ENCODE measurements at regions not wholly inside any gene's neighbourhood (a gene's known extent, or its start where the extent isn't known, plus 50 kb on each side); places are given as distances from the start of the nearest gene placed in this dataset.

GRCh38 chr6:4644996-4645395, 131.2 kb upstream of the CDYL start:
- 100% methylated on average over 2 of the region's 2 CpGs for WGBS (ENCODE audit: insufficient coverage)
- POLR2A ChIA-PET: no interaction called here
- no peaks in the 10 kb centered on the region for H3K36me3 ChIP-seq (ENCODE audit: control insufficient read depth in 4 of 4, insufficient read depth in 4 of 4, low read length in 3 of 4)
- CTCF ChIA-PET: no interaction called here
- H3K4me3 ChIP-seq (ENCODE audit: control insufficient read depth in 1 of 7, extremely low read depth in 1 of 7, insufficient read depth in 4 of 7, low read depth in 2 of 7, low read length in 6 of 7): no peak overlapping the region
- no peak overlapping the region for H3K27ac ChIP-seq (ENCODE audit: insufficient read depth in 1 of 2, low read depth in 1 of 2, low read length in 2 of 2, poor library complexity in 1 of 2, severe bottlenecking in 2 of 2)
- H3K4me1 ChIP-seq (ENCODE audit: control extremely low read depth in 1 of 4, control insufficient read depth in 4 of 4, insufficient read depth in 4 of 4, low read length in 3 of 4): peaks cover 0 to 9% (median 7%) of the 10 kb centered on the region in 4 experiments
- DNase-seq: no peak
- peaks cover 0 to 9% (median 0%) of the 10 kb centered on the region in 5 experiments for H3K9me3 ChIP-seq (ENCODE audit: control extremely low read depth in 1 of 5, control insufficient read depth in 4 of 5, insufficient read depth in 2 of 5, low read depth in 1 of 5, low read length in 4 of 5)
- peaks cover 0 to 3% (median 0%) of the 10 kb centered on the region in 5 experiments for H3K27me3 ChIP-seq (replicated peaks in 2 of 5; ENCODE audit: control insufficient read depth in 4 of 5, insufficient read depth in 5 of 5, low read length in 4 of 5)

- H3K36me3 ChIP-seq (ENCODE audit: control insufficient read depth in 4 of 4, insufficient read depth in 4 of 4, low read length in 3 of 4): no peaks in the 10 kb centered on the region
- no peaks in the 10 kb centered on the region for H3K27me3 ChIP-seq (replicated peaks in 2 of 5; ENCODE audit: control insufficient read depth in 4 of 5, insufficient read depth in 5 of 5, low read length in 4 of 5)
- no peak overlapping the region for H3K4me3 ChIP-seq (ENCODE audit: control insufficient read depth in 1 of 7, extremely low read depth in 1 of 7, insufficient read depth in 4 of 7, low read depth in 2 of 7, low read length in 6 of 7)
- POLR2A ChIA-PET: no interaction called here
- CTCF ChIA-PET: no interaction called here
- peaks cover 0 to 15% (median 0%) of the 10 kb centered on the region in 5 experiments for H3K9me3 ChIP-seq (ENCODE audit: control extremely low read depth in 1 of 5, control insufficient read depth in 4 of 5, insufficient read depth in 2 of 5, low read depth in 1 of 5, low read length in 4 of 5)
- peaks cover 0 to 2% (median 0%) of the 10 kb centered on the region in 4 experiments for H3K4me1 ChIP-seq (ENCODE audit: control extremely low read depth in 1 of 4, control insufficient read depth in 4 of 4, insufficient read depth in 4 of 4, low read length in 3 of 4)
- no peak for DNase-seq
- H3K27ac ChIP-seq (ENCODE audit: insufficient read depth in 1 of 2, low read depth in 1 of 2, low read length in 2 of 2, poor library complexity in 1 of 2, severe bottlenecking in 2 of 2): no peak overlapping the region
- WGBS (ENCODE audit: insufficient coverage): 100% methylated on average over 3 of the region's 3 CpGs
These were observed 134.7 kb upstream of the CDYL start for GRCh38 chr6:4641461-4641860.

GRCh38 chr6:4640139-4640538, 136.1 kb upstream of the CDYL start:
- WGBS (ENCODE audit: insufficient coverage): 62% methylated on average over 3 of the region's 4 CpGs
- H3K27me3 ChIP-seq (replicated peaks in 2 of 5; ENCODE audit: control insufficient read depth in 4 of 5, insufficient read depth in 5 of 5, low read length in 4 of 5): no peaks in the 10 kb centered on the region
- no peak overlapping the region for H3K27ac ChIP-seq (ENCODE audit: insufficient read depth in 1 of 2, low read depth in 1 of 2, low read length in 2 of 2, poor library complexity in 1 of 2, severe bottlenecking in 2 of 2)
- DNase-seq: no peak
- H3K4me3 ChIP-seq (ENCODE audit: control insufficient read depth in 1 of 7, extremely low read depth in 1 of 7, insufficient read depth in 4 of 7, low read depth in 2 of 7, low read length in 6 of 7): no peak overlapping the region
- ChIA-PET CTCF (no interaction called here), POLR2A (no interaction called here)
- H3K36me3 ChIP-seq (ENCODE audit: control insufficient read depth in 4 of 4, insufficient read depth in 4 of 4, low read length in 3 of 4): no peaks in the 10 kb centered on the region
- peaks cover 0 to 2% (median 0%) of the 10 kb centered on the region in 4 experiments for H3K4me1 ChIP-seq (ENCODE audit: control extremely low read depth in 1 of 4, control insufficient read depth in 4 of 4, insufficient read depth in 4 of 4, low read length in 3 of 4)
- H3K9me3 ChIP-seq (ENCODE audit: control extremely low read depth in 1 of 5, control insufficient read depth in 4 of 5, insufficient read depth in 2 of 5, low read depth in 1 of 5, low read length in 4 of 5): peaks cover 0 to 15% (median 0%) of the 10 kb centered on the region in 5 experiments

- H3K9me3 ChIP-seq (ENCODE audit: control extremely low read depth in 1 of 5, control insufficient read depth in 4 of 5, insufficient read depth in 2 of 5, low read depth in 1 of 5, low read length in 4 of 5): peaks cover 0 to 15% (median 0%) of the 10 kb centered on the region in 5 experiments
- no CpG with 5 or more reads among the region's 1 CpG for WGBS (ENCODE audit: insufficient coverage)
- no peak overlapping the region for H3K4me3 ChIP-seq (ENCODE audit: control insufficient read depth in 1 of 7, extremely low read depth in 1 of 7, insufficient read depth in 4 of 7, low read depth in 2 of 7, low read length in 6 of 7)
- ChIA-PET POLR2A (no interaction called here), CTCF (no interaction called here)
- no peak overlapping the region for H3K27ac ChIP-seq (ENCODE audit: insufficient read depth in 1 of 2, low read depth in 1 of 2, low read length in 2 of 2, poor library complexity in 1 of 2, severe bottlenecking in 2 of 2)
- H3K27me3 ChIP-seq (replicated peaks in 2 of 5; ENCODE audit: control insufficient read depth in 4 of 5, insufficient read depth in 5 of 5, low read length in 4 of 5): no peaks in the 10 kb centered on the region
- H3K36me3 ChIP-seq (ENCODE audit: control insufficient read depth in 4 of 4, insufficient read depth in 4 of 4, low read length in 3 of 4): no peaks in the 10 kb centered on the region
- H3K4me1 ChIP-seq (ENCODE audit: control extremely low read depth in 1 of 4, control insufficient read depth in 4 of 4, insufficient read depth in 4 of 4, low read length in 3 of 4): no peaks in the 10 kb centered on the region
- no peak for DNase-seq
These were observed 137.6 kb upstream of the CDYL start for GRCh38 chr6:4638641-4639040.

GRCh38 chr6:4637691-4638433, 138.3 kb upstream of the CDYL start:
- no peak for DNase-seq
- CTCF ChIA-PET: interaction anchor here (1.3 kb wide), 1 partner anchor 58 kb away, joined by 3 read pairs; no protein-coding TSS in a partner anchor
- no peaks in the 10 kb centered on the region for H3K27me3 ChIP-seq (replicated peaks in 2 of 5; ENCODE audit: control insufficient read depth in 4 of 5, insufficient read depth in 5 of 5, low read length in 4 of 5)
- POLR2A ChIA-PET: no interaction called here
- no peak overlapping the region for H3K4me3 ChIP-seq (ENCODE audit: control insufficient read depth in 1 of 7, extremely low read depth in 1 of 7, insufficient read depth in 4 of 7, low read depth in 2 of 7, low read length in 6 of 7)
- no peak overlapping the region for H3K27ac ChIP-seq (ENCODE audit: insufficient read depth in 1 of 2, low read depth in 1 of 2, low read length in 2 of 2, poor library complexity in 1 of 2, severe bottlenecking in 2 of 2)
- WGBS (ENCODE audit: insufficient coverage): 100% methylated on average over 5 of the region's 5 CpGs
- H3K9me3 ChIP-seq (ENCODE audit: control extremely low read depth in 1 of 5, control insufficient read depth in 4 of 5, insufficient read depth in 2 of 5, low read depth in 1 of 5, low read length in 4 of 5): peaks cover 0 to 15% (median 0%) of the 10 kb centered on the region in 5 experiments
- H3K4me1 ChIP-seq (ENCODE audit: control extremely low read depth in 1 of 4, control insufficient read depth in 4 of 4, insufficient read depth in 4 of 4, low read length in 3 of 4): no peaks in the 10 kb centered on the region
- no peaks in the 10 kb centered on the region for H3K36me3 ChIP-seq (ENCODE audit: control insufficient read depth in 4 of 4, insufficient read depth in 4 of 4, low read length in 3 of 4)

- H3K4me1 ChIP-seq (ENCODE audit: control extremely low read depth in 1 of 4, control insufficient read depth in 4 of 4, insufficient read depth in 4 of 4, low read length in 3 of 4): no peaks in the 10 kb centered on the region
- H3K4me3 ChIP-seq (ENCODE audit: control insufficient read depth in 1 of 7, extremely low read depth in 1 of 7, insufficient read depth in 4 of 7, low read depth in 2 of 7, low read length in 6 of 7): no peak overlapping the region
- no peaks in the 10 kb centered on the region for H3K36me3 ChIP-seq (ENCODE audit: control insufficient read depth in 4 of 4, insufficient read depth in 4 of 4, low read length in 3 of 4)
- ChIA-PET CTCF (interaction anchor here (1.3 kb wide), 1 partner anchor 57 kb away, joined by 3 read pairs; no protein-coding TSS in a partner anchor), POLR2A (no interaction called here)
- WGBS (ENCODE audit: insufficient coverage): 100% methylated on average over 1 of the region's 2 CpGs
- H3K27ac ChIP-seq (ENCODE audit: insufficient read depth in 1 of 2, low read depth in 1 of 2, low read length in 2 of 2, poor library complexity in 1 of 2, severe bottlenecking in 2 of 2): no peak overlapping the region
- no peaks in the 10 kb centered on the region for H3K27me3 ChIP-seq (replicated peaks in 2 of 5; ENCODE audit: control insufficient read depth in 4 of 5, insufficient read depth in 5 of 5, low read length in 4 of 5)
- H3K9me3 ChIP-seq (ENCODE audit: control extremely low read depth in 1 of 5, control insufficient read depth in 4 of 5, insufficient read depth in 2 of 5, low read depth in 1 of 5, low read length in 4 of 5): peaks cover 0 to 8% (median 3%) of the 10 kb centered on the region in 5 experiments
- DNase-seq: no peak
These were observed 139.4 kb upstream of the CDYL start for GRCh38 chr6:4636881-4637224.

GRCh38 chr6:4636191-4636880, 139.9 kb upstream of the CDYL start:
- WGBS (ENCODE audit: insufficient coverage): 98% methylated on average over 10 of the region's 14 CpGs
- no peaks in the 10 kb centered on the region for H3K27me3 ChIP-seq (replicated peaks in 2 of 5; ENCODE audit: control insufficient read depth in 4 of 5, insufficient read depth in 5 of 5, low read length in 4 of 5)
- CTCF ChIA-PET: interaction anchor here (1.3 kb wide), 1 partner anchor 56 kb away, joined by 3 read pairs; no protein-coding TSS in a partner anchor
- H3K4me1 ChIP-seq (ENCODE audit: control extremely low read depth in 1 of 4, control insufficient read depth in 4 of 4, insufficient read depth in 4 of 4, low read length in 3 of 4): no peaks in the 10 kb centered on the region
- DNase-seq: no peak
- POLR2A ChIA-PET: no interaction called here
- no peak overlapping the region for H3K4me3 ChIP-seq (ENCODE audit: control insufficient read depth in 1 of 7, extremely low read depth in 1 of 7, insufficient read depth in 4 of 7, low read depth in 2 of 7, low read length in 6 of 7)
- no peak overlapping the region for H3K27ac ChIP-seq (ENCODE audit: insufficient read depth in 1 of 2, low read depth in 1 of 2, low read length in 2 of 2, poor library complexity in 1 of 2, severe bottlenecking in 2 of 2)
- no peaks in the 10 kb centered on the region for H3K36me3 ChIP-seq (ENCODE audit: control insufficient read depth in 4 of 4, insufficient read depth in 4 of 4, low read length in 3 of 4)
- H3K9me3 ChIP-seq (ENCODE audit: control extremely low read depth in 1 of 5, control insufficient read depth in 4 of 5, insufficient read depth in 2 of 5, low read depth in 1 of 5, low read length in 4 of 5): peaks cover 0 to 6% (median 3%) of the 10 kb centered on the region in 5 experiments
